OCI-LY3 (cell line): ENCODE measurements at regions not wholly inside any gene's neighbourhood (a gene's known extent, or its start where the extent isn't known, plus 50 kb on each side); places are given as distances from the start of the nearest gene placed in this dataset.

Experiments
- CTCF ChIP-seq: fragments of 200-600, 300-600 bp; sonication (generic); IDR thresholded peaks from 2 replicates; pipeline ENCODE4 v1.5.1; 2014; ENCODE audit warnings: antibody characterized with exemption, low read length, low read depth
- EZH2phosphoT487 ChIP-seq: fragments of 200-600 bp; shearing (Covaris generic); IDR thresholded peaks from 2 replicates; pipeline ENCODE4 v1.6.1; 2018; ENCODE audit warnings: antibody characterized with exemption, mixed run types, low read depth

- TF ChIP-seq CTCF (no peak), EZH2phosphoT487 (no peak)
Observed at GRCh38 chr12:17056546-17056945, 450.6 kb upstream of the LMO3 start.
